Lower lobe of right lung (tissue), 2 donors: ENCODE measurements at regions not wholly inside any gene's neighbourhood (a gene's known extent, or its start where the extent isn't known, plus 50 kb on each side); places are given as distances from the start of the nearest gene placed in this dataset.

ENCODE experiments used
- ATAC-seq, 2 donors: fragments of 200-7000 bp; cut with Tn5 transposase; one replicate each; pipeline ENCODE4 v1.9.1; 2020 to 2022; ENCODE audit warnings: mild to moderate bottlenecking in 2 of 2, moderate library complexity in 2 of 2
- DNase-seq: peaks from one replicate; pipeline ENCODE4 v3.0.0-alpha.2; 2020
- H3K27ac ChIP-seq: fragments of 200-600 bp; one replicate; pipeline ENCODE4 v1.8.0; 2022
- H3K27me3 ChIP-seq: fragments of 200-600 bp; one replicate; pipeline ENCODE4 v1.8.0; 2022; ENCODE audit warnings: low read depth
- H3K36me3 ChIP-seq: fragments of 200-600 bp; one replicate; pipeline ENCODE4 v1.8.0; 2022; ENCODE audit warnings: mild to moderate bottlenecking
- H3K4me1 ChIP-seq: fragments of 200-600 bp; one replicate; pipeline ENCODE4 v1.8.0; 2022
- H3K4me3 ChIP-seq: fragments of 200-600 bp; one replicate; pipeline ENCODE4 v1.8.0; 2022; ENCODE audit warnings: mild to moderate bottlenecking
- H3K9me3 ChIP-seq: fragments of 200-600 bp; one replicate; pipeline ENCODE4 v1.8.0; 2022
- CTCF ChIP-seq: fragments of 200-600 bp; IDR thresholded peaks from one replicate; pipeline ENCODE4 v1.8.0; 2022; ENCODE audit warnings: antibody characterized with exemption, mild to moderate bottlenecking
- intact Hi-C: fragments of 100-400 bp; cut with DNase I; formaldehyde crosslinking; loops from one replicate; pipeline ENCODE4 v1.11.0; 2022
- donor health status: DM: no; HTN: yes; CAD: no; lungs with severe emphysema.

DNA sequence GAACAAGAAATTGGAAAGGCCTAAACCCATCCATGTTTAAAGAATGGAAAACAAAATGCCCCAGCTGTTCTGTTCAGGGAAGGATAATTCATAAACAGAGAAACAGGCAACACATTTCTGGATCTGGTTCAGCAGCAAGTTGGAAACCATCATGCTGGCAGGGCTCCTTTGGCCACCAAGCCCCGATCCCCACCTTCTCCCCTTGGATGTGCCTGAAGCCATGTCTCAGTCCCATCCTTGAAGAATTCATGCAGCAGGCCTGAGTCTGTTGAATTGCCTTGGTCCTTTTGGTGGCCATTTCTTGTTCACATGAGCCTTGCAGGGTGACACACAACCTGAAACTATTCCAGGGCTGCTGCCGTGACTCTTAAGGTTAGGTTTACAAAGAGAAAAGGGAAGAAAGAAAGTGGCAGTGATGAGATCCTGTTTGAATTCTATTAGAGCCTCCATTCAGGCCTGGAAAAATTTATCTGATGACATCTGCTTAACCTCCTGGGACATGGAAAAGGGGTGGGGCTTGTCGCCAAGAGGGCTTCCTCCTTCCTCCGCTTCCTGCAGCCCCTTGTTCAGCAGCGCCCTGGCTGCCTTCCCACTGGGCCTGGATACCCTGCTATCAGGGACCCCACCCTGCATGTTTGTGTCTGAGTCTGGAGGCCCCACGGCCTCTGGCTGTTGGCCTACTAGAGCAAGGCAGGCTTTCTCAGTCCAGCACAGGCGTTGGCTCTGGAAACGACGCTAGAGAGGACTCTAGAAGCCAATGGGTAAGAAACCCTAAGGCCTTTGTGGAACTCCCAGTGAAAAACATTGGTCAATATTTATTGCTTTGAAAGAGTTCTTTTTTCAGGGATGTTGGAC is 341.9 kb downstream of the C12orf75 start:
- peaks cover 35% of the 10 kb centered on the region for H3K4me1 ChIP-seq
- H3K36me3 ChIP-seq: no peaks in the 10 kb centered on the region
- peak; percentile 70 for DNase-seq
- ATAC-seq: peak; percentile 43 to 66
- no peak for TF ChIP-seq CTCF
- H3K27me3 ChIP-seq: no peaks in the 10 kb centered on the region
- H3K4me3 ChIP-seq: no peak overlapping the region
- H3K9me3 ChIP-seq: no peaks in the 10 kb centered on the region
- H3K27ac ChIP-seq: peak overlapping the region; percentile 66
- intact Hi-C loops: no loop called here

DNA sequence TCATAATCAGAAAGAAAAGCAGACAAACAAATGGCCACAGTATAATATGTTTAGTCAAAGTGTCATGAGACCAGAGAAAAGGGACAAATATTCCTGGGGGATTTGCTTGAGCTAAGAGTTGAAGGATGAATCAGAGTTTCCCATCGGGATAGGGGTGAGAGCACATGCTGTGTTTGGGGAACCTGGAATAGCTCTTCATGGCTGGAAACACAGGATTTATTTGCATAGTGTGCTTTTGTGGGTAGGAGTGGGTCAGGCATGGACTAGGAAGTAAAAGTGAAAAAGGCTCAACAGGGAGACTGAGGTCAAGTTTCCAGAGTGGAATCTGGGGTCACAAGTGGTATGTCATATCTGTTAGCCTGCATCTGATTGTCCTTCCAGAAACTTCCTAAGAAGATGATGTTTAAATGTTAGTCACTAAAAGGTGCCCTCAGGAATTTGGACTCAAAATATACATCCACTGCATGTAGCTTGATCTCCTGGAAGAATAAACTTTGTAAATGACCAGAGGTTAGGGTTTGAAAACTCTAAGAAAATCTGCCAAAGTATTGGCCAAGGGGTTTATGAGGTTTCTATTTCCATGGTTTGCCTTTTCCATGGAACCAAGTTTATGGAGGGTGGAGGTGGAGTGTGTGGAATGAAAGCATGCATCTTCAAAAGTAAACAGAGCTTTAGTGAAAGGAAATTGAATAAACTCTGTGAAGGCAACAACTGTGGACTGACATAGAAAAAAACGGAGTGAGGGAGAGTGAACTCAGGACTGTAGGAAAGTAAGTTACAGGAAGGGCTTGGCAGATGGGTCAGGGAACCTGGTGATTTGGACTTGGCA is 344.6 kb downstream of the C12orf75 start:
- no peak for TF ChIP-seq CTCF
- no peaks in the 10 kb centered on the region for H3K27me3 ChIP-seq
- peak overlapping the region; percentile 66 for H3K27ac ChIP-seq
- no peaks in the 10 kb centered on the region for H3K36me3 ChIP-seq
- ATAC-seq (no peak), DNase-seq (no peak)
- H3K9me3 ChIP-seq: no peaks in the 10 kb centered on the region
- H3K4me1 ChIP-seq: peaks cover 35% of the 10 kb centered on the region
- H3K4me3 ChIP-seq: no peak overlapping the region
- intact Hi-C loops: no loop called here

GRCh38 chr12:105676694-105677093 is 346.2 kb downstream of the C12orf75 start:
- intact Hi-C loops: no loop called here

DNA sequence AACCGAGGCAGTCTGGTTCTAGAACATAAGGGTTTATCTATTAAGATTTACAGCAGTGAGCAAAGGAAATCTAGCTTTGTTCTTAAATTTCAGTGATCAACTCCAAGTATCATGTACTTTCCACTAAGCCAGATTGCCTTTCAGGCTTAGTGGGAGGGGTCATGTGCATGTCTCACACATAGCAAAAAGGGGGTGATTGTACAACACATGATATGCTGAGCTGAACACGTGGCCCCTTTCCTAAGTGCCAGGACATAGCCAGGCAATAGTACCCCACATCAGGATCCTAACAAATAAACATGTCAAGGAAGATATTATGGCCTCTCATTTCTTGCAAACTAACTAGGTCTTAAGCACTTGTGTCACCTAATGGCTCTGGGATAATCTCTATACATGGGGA is 347.2 kb downstream of the C12orf75 start:
- intact Hi-C loops: no loop called here
- H3K36me3 ChIP-seq: no peaks in the 10 kb centered on the region
- peaks cover 24% of the 10 kb centered on the region for H3K4me1 ChIP-seq
- TF ChIP-seq CTCF: no peak
- no peak overlapping the region for H3K27ac ChIP-seq
- ATAC-seq (no peak), DNase-seq (no peak)
- no peaks in the 10 kb centered on the region for H3K27me3 ChIP-seq
- no peak overlapping the region for H3K4me3 ChIP-seq
- H3K9me3 ChIP-seq: no peaks in the 10 kb centered on the region

More at GRCh38 chr12:105676694-105677093, 346.2 kb downstream of the C12orf75 start:
- Histone ChIP-seq H3K36me3 (no peaks in the 10 kb centered on the region), H3K27me3 (no peaks in the 10 kb centered on the region), H3K4me1 (peaks cover 29% of the 10 kb centered on the region), H3K9me3 (no peaks in the 10 kb centered on the region), H3K27ac (no peak overlapping the region), H3K4me3 (no peak overlapping the region)
- TF ChIP-seq CTCF: no peak
- ATAC-seq: no peak
- no peak for DNase-seq

DNA sequence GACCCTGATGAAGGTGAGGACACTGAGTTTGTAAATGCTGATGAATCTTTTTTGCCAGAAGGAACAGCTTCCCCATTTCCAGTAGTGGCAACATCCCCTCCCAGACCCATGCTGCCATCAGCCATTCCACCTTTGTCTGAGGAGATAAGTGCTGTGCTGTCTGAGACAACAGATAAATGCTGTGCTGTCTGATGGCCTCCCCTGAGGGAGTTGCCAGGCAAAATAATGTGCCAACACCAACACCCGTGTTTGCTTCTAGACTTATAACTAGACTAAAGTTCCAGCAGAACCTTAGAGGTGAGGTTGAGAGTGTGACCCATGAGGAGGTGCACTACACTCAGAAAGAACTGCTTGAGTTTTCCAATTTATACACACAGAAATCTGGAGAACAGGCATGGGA is 349.5 kb downstream of the C12orf75 start:
- Histone ChIP-seq H3K4me1 (peaks cover 14% of the 10 kb centered on the region), H3K27ac (no peak overlapping the region), H3K27me3 (no peaks in the 10 kb centered on the region), H3K36me3 (no peaks in the 10 kb centered on the region), H3K9me3 (no peaks in the 10 kb centered on the region), H3K4me3 (no peak overlapping the region)
- DNase-seq: no peak
- no peak for TF ChIP-seq CTCF
- no peak for ATAC-seq
- intact Hi-C loops: no loop called here
